HCT116 (cell line): ENCODE measurements at regions not wholly inside any gene's neighbourhood (a gene's known extent, or its start where the extent isn't known, plus 50 kb on each side); places are given as distances from the start of the nearest gene placed in this dataset.
"Not testable (repeated sequence)": the region's sequence is repeated elsewhere in the genome, so short reads cannot be mapped to it uniquely, and the experiment has no call there.

ENCODE experiments used
- ATAC-seq: fragments of 200-7000 bp; cut with Tn5 transposase; 2 replicates; pipeline ENCODE4 v1.9.1; 2020; ENCODE audit warnings: mild to moderate bottlenecking, moderate library complexity
- BruUV-seq: library from RNA; stranded (reverse); fragments of 400-500 nt; replicated peaks from 2 replicates; lab custom pipeline; 2021; lab: Mats Ljungman, UMichigan
- CTCF ChIA-PET: fragments of 300-600 bp; sonication (Branson Sonifier 250); formaldehyde crosslinking; loops from one replicate; lab custom pipeline; 2021; ENCODE audit warnings: antibody characterized with exemption; lab: Charles Lee
- POLR2A ChIA-PET: fragments of 300-600, 350-600 bp; sonication (Branson Sonifier 250); formaldehyde crosslinking; loops from one replicate; lab custom pipeline; 2021; ENCODE audit warnings: antibody characterized with exemption; lab: Charles Lee
- RAD21 ChIA-PET, 2 experiments: fragments of 300-600 bp; sonication (Branson Sonifier 250); formaldehyde crosslinking; loops; one replicate each; lab custom pipeline; 2023; ENCODE audit warnings: low total read pairs in 2 of 2; ENCODE audit not compliant: uncharacterized antibody in 2 of 2, unreplicated experiment in 2 of 2, low non-redundant PET in 1 of 2; lab: Charles Lee
- DNase-seq: peaks from one replicate; pipeline ENCODE4 v3.0.0-alpha.2; 2010; ENCODE audit warnings: low read depth, low spot score
- H2AFZ ChIP-seq: fragments of 200-600 bp; shearing (Covaris generic), sonication (generic); 2 replicates; pipeline ENCODE4 v1.6.1; 2017; ENCODE audit warnings: low read depth, mixed run types, mixed read lengths, antibody characterized with exemption, low read length; ENCODE audit not compliant: poor library complexity, severe bottlenecking
- H3K27ac ChIP-seq: 2 replicates; pipeline ENCODE4 v1.5.1; 2012; ENCODE audit warnings: low read depth, low read length
- H3K27me3 ChIP-seq: fragments of 200-600 bp; sonication (generic); 2 replicates; pipeline ENCODE4 v1.6.1; 2016; ENCODE audit warnings: mixed run types, low read length, mixed read lengths; ENCODE audit not compliant: insufficient read depth
- H3K36me3 ChIP-seq, 2 experiments: fragments of 200-500 bp in 1 of 2; fragments of 200-600 bp in 1 of 2; sonication (Bioruptor generic) in 1 of 2; sonication (generic) in 1 of 2; 2 replicates each; pipeline versions ENCODE4 v1.5.1 to v1.6.1; 2014 to 2016; ENCODE audit warnings: low read length in 2 of 2, inconsistent platforms in 1 of 2, mixed read lengths in 1 of 2, mixed run types in 1 of 2; ENCODE audit not compliant: insufficient read depth in 2 of 2, control insufficient read depth in 1 of 2
- H3K4me1 ChIP-seq, 2 experiments: fragments of 200-600 bp in 1 of 2; sonication (generic) in 1 of 2; 2 replicates each; pipeline versions ENCODE4 v1.5.1 to v1.6.1; 2012 to 2017; ENCODE audit warnings: low read length in 2 of 2, inconsistent platforms in 1 of 2, mild to moderate bottlenecking in 1 of 2, mixed read lengths in 1 of 2, mixed run types in 1 of 2, moderate library complexity in 1 of 2; ENCODE audit not compliant: insufficient read depth in 2 of 2, control insufficient read depth in 1 of 2
- H3K4me2 ChIP-seq: fragments of 200-600 bp; sonication (generic); 2 replicates; pipeline ENCODE4 v1.6.1; 2017; ENCODE audit warnings: mixed run types, low read length, mixed read lengths
- H3K4me3 ChIP-seq, 2 experiments: fragments of 200-600 bp in 1 of 2; sonication (generic) in 1 of 2; replicated peaks in 1 of 2; 2 replicates each; pipeline ENCODE4 v1.5.1; 2011 to 2016; ENCODE audit warnings: low read length in 2 of 2, control low read depth in 1 of 2, low read depth in 1 of 2, mild to moderate bottlenecking in 1 of 2, mixed read lengths in 1 of 2, mixed run types in 1 of 2
- H3K79me2 ChIP-seq: fragments of 200-600 bp; sonication (generic); 2 replicates; pipeline ENCODE4 v1.6.1; 2017; ENCODE audit warnings: mild to moderate bottlenecking, mixed run types, low read length, moderate library complexity, mixed read lengths; ENCODE audit not compliant: insufficient read depth
- H3K9ac ChIP-seq: fragments of 200-600 bp; sonication (generic); 2 replicates; pipeline ENCODE4 v1.6.1; 2016; ENCODE audit warnings: low read length, mixed read lengths
- H3K9me2 ChIP-seq: fragments of 200-600 bp; sonication (generic), shearing (Covaris generic); 2 replicates; pipeline ENCODE4 v1.6.1; 2017; ENCODE audit warnings: mixed run types, mild to moderate bottlenecking, moderate library complexity; ENCODE audit not compliant: insufficient read depth
- H3K9me3 ChIP-seq, 2 experiments: fragments of 200-500 bp in 1 of 2; fragments of 200-600 bp in 1 of 2; sonication (Bioruptor generic) in 1 of 2; sonication (generic) in 1 of 2; 2 replicates each; pipeline ENCODE4 v1.6.1; 2014 to 2017; ENCODE audit warnings: low read length in 2 of 2, mixed read lengths in 2 of 2, inconsistent platforms in 1 of 2, low read depth in 1 of 2, mild to moderate bottlenecking in 1 of 2, mixed run types in 1 of 2, moderate library complexity in 1 of 2; ENCODE audit not compliant: control insufficient read depth in 1 of 2, insufficient read depth in 1 of 2
- H4K20me1 ChIP-seq: fragments of 200-600 bp; sonication (generic), shearing (Covaris generic); 2 replicates; pipeline ENCODE4 v1.6.1; 2017; ENCODE audit warnings: mixed run types, mild to moderate bottlenecking, moderate library complexity; ENCODE audit not compliant: insufficient read depth
- intact Hi-C: fragments of 100-400 bp; cut with micrococcal nuclease; formaldehyde crosslinking; loops from 2 replicates; pipeline ENCODE4 v1.10.0; 2022

DNA sequence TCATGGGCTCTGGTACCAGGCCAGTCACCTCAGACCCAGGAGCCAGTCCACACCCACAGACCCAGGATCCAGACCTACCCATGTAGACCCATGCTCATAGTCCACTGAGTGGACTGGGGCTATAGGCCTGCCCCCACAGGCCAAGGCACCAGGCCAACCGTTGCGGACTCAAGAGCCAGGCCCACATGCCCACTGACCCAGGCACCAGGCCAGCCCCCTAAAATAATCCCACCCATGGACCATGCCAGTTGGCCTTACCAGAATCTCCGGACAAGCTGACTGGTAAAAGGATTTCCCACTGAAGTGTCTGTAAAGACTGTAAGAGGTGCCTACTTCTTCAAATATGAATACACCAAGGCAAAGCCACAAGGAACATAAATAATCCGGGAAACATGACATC lies 278.2 kb downstream of the CNTNAP3 start:
- H3K79me2 ChIP-seq, BruUV-seq, H3K4me1 ChIP-seq, H3K9ac ChIP-seq, RAD21 ChIA-PET, H3K9me3 ChIP-seq, H3K4me2 ChIP-seq, ATAC-seq, H4K20me1 ChIP-seq, POLR2A ChIA-PET, H3K9me2 ChIP-seq, intact Hi-C loops, H2AFZ ChIP-seq, CTCF ChIA-PET, DNase-seq, H3K27ac ChIP-seq, H3K27me3 ChIP-seq, H3K36me3 ChIP-seq, H3K4me3 ChIP-seq: not testable (repeated sequence)

DNA sequence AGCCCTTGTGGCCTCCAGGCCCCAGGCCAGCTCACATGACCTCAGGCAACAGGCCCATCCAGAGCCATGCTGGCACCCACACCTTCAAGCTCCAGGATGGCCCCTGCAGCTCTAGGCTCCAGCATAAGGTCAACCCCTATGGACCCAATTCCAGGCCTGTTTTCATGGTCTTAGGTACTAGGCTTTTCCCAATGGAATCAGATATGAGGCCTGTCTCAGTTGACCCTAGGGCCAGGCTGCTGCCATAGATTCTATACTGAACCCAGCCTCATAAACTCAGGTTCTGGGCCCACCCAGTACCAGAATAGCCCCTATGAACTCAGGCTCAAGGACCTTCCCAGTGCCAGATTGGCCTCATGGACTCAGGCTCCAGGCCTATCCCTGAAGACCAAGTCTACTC lies 278.6 kb downstream of the CNTNAP3 start:
- H4K20me1 ChIP-seq, H3K4me2 ChIP-seq, H3K27ac ChIP-seq, H3K4me3 ChIP-seq, intact Hi-C loops, ATAC-seq, H3K79me2 ChIP-seq, H3K27me3 ChIP-seq, H3K9ac ChIP-seq, DNase-seq, CTCF ChIA-PET, RAD21 ChIA-PET, H2AFZ ChIP-seq, H3K9me3 ChIP-seq, H3K9me2 ChIP-seq, POLR2A ChIA-PET, H3K36me3 ChIP-seq, H3K4me1 ChIP-seq, BruUV-seq: not testable (repeated sequence)

DNA sequence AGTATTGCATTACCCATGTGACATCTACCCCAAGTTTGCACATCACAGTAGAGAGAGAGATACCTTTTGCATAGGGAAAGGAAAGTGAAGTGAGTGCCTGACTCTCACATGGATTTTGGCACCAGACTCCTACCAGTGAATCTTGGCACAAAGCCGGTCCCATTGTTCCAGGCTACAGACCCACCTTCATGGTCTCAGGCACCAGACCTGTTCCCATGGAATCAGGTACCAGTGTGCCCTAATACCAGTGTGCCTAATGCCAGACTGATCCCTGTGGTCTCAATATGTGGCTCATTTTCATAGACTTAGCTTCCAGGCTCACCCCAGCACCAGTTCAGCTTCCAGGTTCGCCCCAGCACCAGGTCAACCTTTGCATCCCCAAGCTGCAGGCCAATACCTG lies 279.1 kb downstream of the CNTNAP3 start:
- H3K4me3 ChIP-seq, BruUV-seq, H3K4me1 ChIP-seq, H3K27ac ChIP-seq, RAD21 ChIA-PET, H2AFZ ChIP-seq, H3K9ac ChIP-seq, intact Hi-C loops, H3K27me3 ChIP-seq, H3K9me3 ChIP-seq, H3K4me2 ChIP-seq, H3K36me3 ChIP-seq, H3K79me2 ChIP-seq, POLR2A ChIA-PET, DNase-seq, ATAC-seq, CTCF ChIA-PET, H4K20me1 ChIP-seq, H3K9me2 ChIP-seq: not testable (repeated sequence)

DNA sequence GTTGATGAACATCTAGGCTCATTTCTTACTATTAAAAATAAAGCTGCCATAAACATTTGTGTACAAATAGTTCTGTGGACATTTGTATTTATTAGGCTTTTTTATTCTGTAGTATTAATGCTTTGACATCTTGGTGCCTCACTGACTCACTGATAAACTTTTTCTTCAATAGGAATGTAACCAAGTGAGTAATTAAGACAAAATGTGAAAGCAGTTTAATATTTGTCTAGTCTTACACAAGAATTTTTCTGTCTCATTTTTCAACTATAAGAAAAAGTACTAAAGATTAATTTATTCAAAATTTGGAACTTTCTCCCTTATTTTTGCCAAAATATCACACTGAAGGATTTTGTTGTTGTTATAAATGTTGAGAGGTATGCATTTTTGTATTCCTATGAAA lies 282.2 kb downstream of the CNTNAP3 start:
- DNase-seq, ATAC-seq, RAD21 ChIA-PET, POLR2A ChIA-PET, H3K9ac ChIP-seq, H3K4me1 ChIP-seq, H3K36me3 ChIP-seq, H4K20me1 ChIP-seq, H3K9me3 ChIP-seq, H3K79me2 ChIP-seq, H3K9me2 ChIP-seq, H2AFZ ChIP-seq, CTCF ChIA-PET, H3K27ac ChIP-seq, BruUV-seq, H3K4me3 ChIP-seq, H3K4me2 ChIP-seq, intact Hi-C loops, H3K27me3 ChIP-seq: not testable (repeated sequence)
